ENCODE measurements at regions not wholly inside any gene's neighbourhood (a gene's known extent, or its start where the extent isn't known, plus 50 kb on each side); places are given as distances from the start of the nearest gene placed in this dataset.

DNA sequence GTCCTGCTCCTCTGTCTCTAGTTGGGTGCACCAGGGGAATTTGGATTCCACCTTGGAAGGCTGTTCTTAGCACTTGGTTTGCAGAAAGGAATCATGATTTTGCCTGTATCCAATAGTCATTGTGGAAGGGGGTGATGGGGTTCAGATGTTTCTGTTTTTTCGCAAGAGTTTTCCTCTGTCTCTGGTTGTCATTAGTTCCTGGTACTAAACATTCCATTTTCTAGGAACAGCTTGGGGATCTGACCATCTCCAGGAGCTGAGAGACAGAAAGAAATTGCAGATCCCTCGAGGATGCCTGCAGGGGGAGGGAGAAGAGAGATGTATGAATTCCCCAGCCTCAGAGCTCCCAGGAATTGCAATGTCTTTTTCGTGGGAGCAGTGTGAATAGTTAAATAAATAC, 70.9 kb downstream of the CYTL1 start:
- no peak for TF ChIP-seq EZH2 (IDR thresholded peaks at IDR 0.05; ENCODE audit: borderline replicate concordance, low read length)
- TF ChIP-seq, protein P1, sequence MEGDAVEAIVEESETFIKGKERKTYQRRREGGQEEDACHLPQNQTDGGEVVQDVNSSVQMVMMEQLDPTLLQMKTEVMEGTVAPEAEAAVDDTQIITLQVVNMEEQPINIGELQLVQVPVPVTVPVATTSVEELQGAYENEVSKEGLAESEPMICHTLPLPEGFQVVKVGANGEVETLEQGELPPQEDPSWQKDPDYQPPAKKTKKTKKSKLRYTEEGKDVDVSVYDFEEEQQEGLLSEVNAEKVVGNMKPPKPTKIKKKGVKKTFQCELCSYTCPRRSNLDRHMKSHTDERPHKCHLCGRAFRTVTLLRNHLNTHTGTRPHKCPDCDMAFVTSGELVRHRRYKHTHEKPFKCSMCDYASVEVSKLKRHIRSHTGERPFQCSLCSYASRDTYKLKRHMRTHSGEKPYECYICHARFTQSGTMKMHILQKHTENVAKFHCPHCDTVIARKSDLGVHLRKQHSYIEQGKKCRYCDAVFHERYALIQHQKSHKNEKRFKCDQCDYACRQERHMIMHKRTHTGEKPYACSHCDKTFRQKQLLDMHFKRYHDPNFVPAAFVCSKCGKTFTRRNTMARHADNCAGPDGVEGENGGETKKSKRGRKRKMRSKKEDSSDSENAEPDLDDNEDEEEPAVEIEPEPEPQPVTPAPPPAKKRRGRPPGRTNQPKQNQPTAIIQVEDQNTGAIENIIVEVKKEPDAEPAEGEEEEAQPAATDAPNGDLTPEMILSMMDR (conservative IDR thresholded peaks at IDR 0.05 in 1 of 2, IDR thresholded peaks at IDR 0.05 in 1 of 2; ENCODE audit: extremely low read depth in 1 of 2, insufficient read depth in 1 of 2, low read depth in 1 of 2, low read length in 2 of 2), result no peak

Measured in mammary epithelial cell (primary cell).